ENCODE measurements at regions not wholly inside any gene's neighbourhood (a gene's known extent, or its start where the extent isn't known, plus 50 kb on each side); places are given as distances from the start of the nearest gene placed in this dataset.

DNA sequence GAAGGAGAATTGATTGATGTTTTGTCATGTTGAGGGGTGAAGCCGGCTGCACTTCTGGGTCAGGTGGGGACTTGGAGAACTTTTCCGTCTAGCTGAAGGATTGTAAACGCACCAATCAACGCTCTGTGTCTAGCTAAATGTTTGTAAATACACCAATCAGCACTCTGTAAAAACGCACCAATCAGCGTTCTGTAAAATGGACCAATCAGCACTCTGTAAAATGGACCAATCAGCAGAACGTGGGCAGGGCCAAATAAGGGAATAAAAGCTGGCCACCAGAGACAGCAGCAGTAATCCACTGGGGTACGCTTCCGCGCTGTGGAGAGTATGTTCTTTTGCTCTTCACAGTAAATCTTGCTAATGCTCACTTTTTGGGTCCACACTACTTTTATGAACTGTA is 384.1 kb downstream of the FOXG1 start:
- Histone ChIP-seq H2AFZ (ENCODE audit: low read length) (no peak overlapping the region), H3K9me3 (ENCODE audit: low read depth, low read length) (no peaks in the 10 kb centered on the region), H3K27me3 (ENCODE audit: insufficient read depth, low read length) (no peaks in the 10 kb centered on the region), H3K27ac (ENCODE audit: low read depth, low read length) (no peak overlapping the region), H3K4me3 (ENCODE audit: insufficient read depth, low read length) (no peak overlapping the region), H3K36me3 (ENCODE audit: insufficient read depth, low read length) (no peaks in the 10 kb centered on the region), H3K79me2 (ENCODE audit: insufficient read depth, low read length) (no peaks in the 10 kb centered on the region), H3K4me1 (ENCODE audit: insufficient read depth, low read length) (no peaks in the 10 kb centered on the region), H3K4me2 (ENCODE audit: insufficient read depth, low read length) (no peak overlapping the region), H4K20me1 (ENCODE audit: insufficient read depth, low read length) (no peaks in the 10 kb centered on the region)
- TF ChIP-seq, protein P1, sequence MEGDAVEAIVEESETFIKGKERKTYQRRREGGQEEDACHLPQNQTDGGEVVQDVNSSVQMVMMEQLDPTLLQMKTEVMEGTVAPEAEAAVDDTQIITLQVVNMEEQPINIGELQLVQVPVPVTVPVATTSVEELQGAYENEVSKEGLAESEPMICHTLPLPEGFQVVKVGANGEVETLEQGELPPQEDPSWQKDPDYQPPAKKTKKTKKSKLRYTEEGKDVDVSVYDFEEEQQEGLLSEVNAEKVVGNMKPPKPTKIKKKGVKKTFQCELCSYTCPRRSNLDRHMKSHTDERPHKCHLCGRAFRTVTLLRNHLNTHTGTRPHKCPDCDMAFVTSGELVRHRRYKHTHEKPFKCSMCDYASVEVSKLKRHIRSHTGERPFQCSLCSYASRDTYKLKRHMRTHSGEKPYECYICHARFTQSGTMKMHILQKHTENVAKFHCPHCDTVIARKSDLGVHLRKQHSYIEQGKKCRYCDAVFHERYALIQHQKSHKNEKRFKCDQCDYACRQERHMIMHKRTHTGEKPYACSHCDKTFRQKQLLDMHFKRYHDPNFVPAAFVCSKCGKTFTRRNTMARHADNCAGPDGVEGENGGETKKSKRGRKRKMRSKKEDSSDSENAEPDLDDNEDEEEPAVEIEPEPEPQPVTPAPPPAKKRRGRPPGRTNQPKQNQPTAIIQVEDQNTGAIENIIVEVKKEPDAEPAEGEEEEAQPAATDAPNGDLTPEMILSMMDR (IDR thresholded peaks at IDR 0.05; ENCODE audit: extremely low read depth, low read depth, low read length) = no peak
- DNase-seq (ENCODE audit: insufficient read length, low spot score, missing footprints) = no peak

DNA sequence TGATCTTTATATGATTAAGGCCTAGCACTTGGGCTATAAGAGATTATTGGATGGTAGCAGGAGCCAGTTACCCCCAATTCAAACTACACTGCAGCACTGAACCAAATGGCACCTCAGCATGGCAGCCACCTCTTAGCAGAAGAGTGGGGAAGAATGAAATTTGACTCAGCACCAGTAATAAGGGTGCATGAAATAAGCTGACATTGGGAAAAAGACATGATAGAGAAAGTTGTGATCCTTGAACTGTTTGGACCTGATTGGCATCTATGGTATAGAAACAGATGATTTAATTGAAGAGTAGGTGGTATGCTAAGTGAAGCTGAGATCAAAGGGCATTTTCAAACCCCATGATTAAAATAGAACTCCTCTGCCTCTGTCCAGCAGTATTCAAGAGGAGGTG is 389.5 kb downstream of the FOXG1 start:
- TF ChIP-seq, protein P1 (IDR thresholded peaks at IDR 0.05; ENCODE audit: extremely low read depth, low read depth, low read length) = no peak
- no peaks in the 10 kb centered on the region for H3K36me3 ChIP-seq (ENCODE audit: insufficient read depth, low read length)
- H4K20me1 ChIP-seq (ENCODE audit: insufficient read depth, low read length) = no peaks in the 10 kb centered on the region
- no peak overlapping the region for H2AFZ ChIP-seq (ENCODE audit: low read length)
- no peaks in the 10 kb centered on the region for H3K9me3 ChIP-seq (ENCODE audit: low read depth, low read length)
- H3K4me3 ChIP-seq (ENCODE audit: insufficient read depth, low read length) = no peak overlapping the region
- no peaks in the 10 kb centered on the region for H3K27me3 ChIP-seq (ENCODE audit: insufficient read depth, low read length)
- no peak overlapping the region for H3K27ac ChIP-seq (ENCODE audit: low read depth, low read length)
- H3K79me2 ChIP-seq (ENCODE audit: insufficient read depth, low read length) = no peaks in the 10 kb centered on the region
- H3K4me1 ChIP-seq (ENCODE audit: insufficient read depth, low read length) = no peaks in the 10 kb centered on the region
- DNase-seq (ENCODE audit: insufficient read length, low spot score, missing footprints) = no peak
- H3K4me2 ChIP-seq (ENCODE audit: insufficient read depth, low read length) = no peak overlapping the region

DNA sequence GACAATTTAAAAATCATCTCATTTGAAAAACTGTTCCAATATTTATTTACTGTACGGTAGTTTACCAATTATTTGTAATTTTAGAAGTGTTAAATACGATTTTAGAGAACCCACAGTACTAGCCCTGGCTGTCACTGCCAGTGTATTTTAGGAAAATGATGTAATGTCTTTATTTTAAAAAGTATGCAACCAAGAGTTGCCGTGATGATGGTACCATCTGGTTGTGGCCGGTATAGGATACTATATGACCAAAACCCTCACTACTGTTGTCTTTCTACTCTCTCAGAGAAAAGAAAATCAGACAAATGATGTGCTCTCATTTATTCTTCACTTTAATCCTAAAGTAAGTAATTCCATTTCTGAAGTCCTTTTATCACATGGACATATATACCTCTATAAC is 395.0 kb downstream of the FOXG1 start:
- Histone ChIP-seq H3K79me2 (ENCODE audit: insufficient read depth, low read length) (no peaks in the 10 kb centered on the region), H3K27ac (ENCODE audit: low read depth, low read length) (no peak overlapping the region), H3K4me3 (ENCODE audit: insufficient read depth, low read length) (no peak overlapping the region), H3K4me2 (ENCODE audit: insufficient read depth, low read length) (no peak overlapping the region), H3K36me3 (ENCODE audit: insufficient read depth, low read length) (no peaks in the 10 kb centered on the region), H4K20me1 (ENCODE audit: insufficient read depth, low read length) (no peaks in the 10 kb centered on the region), H3K4me1 (ENCODE audit: insufficient read depth, low read length) (no peaks in the 10 kb centered on the region), H3K9me3 (ENCODE audit: low read depth, low read length) (no peaks in the 10 kb centered on the region), H2AFZ (ENCODE audit: low read length) (no peak overlapping the region), H3K27me3 (ENCODE audit: insufficient read depth, low read length) (no peaks in the 10 kb centered on the region)
- TF ChIP-seq, protein P1 (IDR thresholded peaks at IDR 0.05; ENCODE audit: extremely low read depth, low read depth, low read length) = no peak
- no peak for DNase-seq (ENCODE audit: insufficient read length, low spot score, missing footprints)

DNA sequence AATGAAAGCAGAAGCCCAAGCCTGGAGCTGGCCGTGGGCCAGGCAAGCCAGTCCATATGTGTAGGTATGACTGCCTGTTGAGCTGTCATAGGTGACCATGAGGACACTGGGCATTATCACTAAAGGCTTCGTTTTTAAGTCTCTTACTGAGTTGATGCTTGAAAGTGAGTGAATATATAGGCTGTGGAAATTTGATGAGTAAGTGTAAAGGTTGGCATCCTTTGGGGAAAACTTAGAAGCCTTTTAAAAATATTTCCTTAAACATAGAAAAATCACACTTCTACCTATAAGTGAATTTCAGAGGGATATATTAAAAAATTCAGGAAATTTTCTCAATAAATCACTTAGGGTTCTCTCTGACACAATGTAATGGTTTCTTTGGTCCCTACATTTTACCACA is 396.5 kb downstream of the FOXG1 start:
- H3K4me3 ChIP-seq (ENCODE audit: insufficient read depth, low read length) = no peak overlapping the region
- H3K4me2 ChIP-seq (ENCODE audit: insufficient read depth, low read length) = no peak overlapping the region
- TF ChIP-seq, protein P1 (IDR thresholded peaks at IDR 0.05; ENCODE audit: extremely low read depth, low read depth, low read length) = no peak
- no peaks in the 10 kb centered on the region for H3K4me1 ChIP-seq (ENCODE audit: insufficient read depth, low read length)
- no peaks in the 10 kb centered on the region for H3K27me3 ChIP-seq (ENCODE audit: insufficient read depth, low read length)
- no peak overlapping the region for H2AFZ ChIP-seq (ENCODE audit: low read length)
- H4K20me1 ChIP-seq (ENCODE audit: insufficient read depth, low read length) = no peaks in the 10 kb centered on the region
- H3K36me3 ChIP-seq (ENCODE audit: insufficient read depth, low read length) = no peaks in the 10 kb centered on the region
- no peak overlapping the region for H3K27ac ChIP-seq (ENCODE audit: low read depth, low read length)
- H3K9me3 ChIP-seq (ENCODE audit: low read depth, low read length) = no peaks in the 10 kb centered on the region
- no peak for DNase-seq (ENCODE audit: insufficient read length, low spot score, missing footprints)
- no peaks in the 10 kb centered on the region for H3K79me2 ChIP-seq (ENCODE audit: insufficient read depth, low read length)
